Globus pallidus (tissue), 1 donor: ENCODE measurements at regions not wholly inside any gene's neighbourhood (a gene's known extent, or its start where the extent isn't known, plus 50 kb on each side); places are given as distances from the start of the nearest gene placed in this dataset.

Source experiments
- DNase-seq: peaks from one replicate; pipeline ENCODE4 v3.0.0-alpha.2; 2015; ENCODE audit warnings: low spot score

DNA sequence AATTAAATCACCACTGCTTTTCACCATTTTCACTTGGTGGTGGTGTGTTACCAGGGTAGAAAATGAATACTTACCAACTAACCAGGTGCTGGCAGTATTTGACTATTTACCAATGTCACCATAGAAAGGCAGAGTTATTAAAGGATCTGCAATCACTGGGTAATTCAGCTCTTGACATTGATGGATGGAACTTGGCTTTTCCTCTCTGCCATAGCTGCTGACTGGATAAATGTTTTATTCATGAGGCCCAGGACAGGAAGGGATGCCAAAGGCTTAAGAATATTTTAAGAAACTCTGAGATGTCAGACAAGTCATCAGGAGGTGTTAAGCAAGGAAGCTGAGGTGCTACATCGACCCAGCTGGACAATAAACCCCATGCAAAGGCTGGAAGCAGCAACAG, 495.5 kb upstream of the CFAP20DC start:
- DNase-seq, result peak; percentile 2

DNA sequence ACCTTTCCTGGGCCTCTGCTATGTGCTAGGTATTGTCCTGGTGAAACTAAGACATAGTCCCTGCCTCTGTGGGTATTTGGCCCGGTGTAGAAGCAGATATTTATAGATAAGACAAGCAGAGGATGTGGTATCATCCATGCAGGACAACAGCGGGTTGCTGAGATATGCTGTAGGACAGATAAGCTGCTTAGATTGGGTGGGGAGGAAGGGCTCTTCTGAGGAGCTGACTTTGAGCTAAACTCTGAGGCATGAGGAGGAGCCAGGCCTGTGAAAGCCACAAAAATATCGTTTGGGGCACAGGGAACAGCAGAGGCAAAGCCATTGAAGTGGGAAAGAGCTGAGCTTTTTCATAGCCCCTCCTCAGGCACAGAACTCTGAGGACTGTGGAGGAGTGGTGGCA, 492.5 kb upstream of the CFAP20DC start:
- no peak for DNase-seq

DNA sequence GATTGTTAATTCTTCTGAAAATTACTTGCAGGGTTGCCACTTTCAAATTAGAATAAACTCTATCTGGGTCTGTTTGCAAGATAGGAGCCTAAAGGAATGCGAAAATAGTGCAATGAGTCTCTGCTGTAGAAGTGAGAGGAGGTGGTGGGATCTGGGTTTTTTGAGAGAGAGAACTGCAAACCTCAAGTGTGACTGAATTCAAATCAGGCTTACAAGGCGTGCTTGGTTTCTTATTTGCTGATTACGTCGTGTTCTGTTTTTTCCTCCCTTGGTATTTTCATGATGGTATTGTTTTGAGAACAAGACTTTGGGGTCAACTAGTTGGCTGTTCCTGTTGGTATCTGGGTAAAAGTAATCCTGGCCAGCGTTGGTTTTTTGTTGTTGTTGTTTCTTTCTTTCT, 490.9 kb upstream of the CFAP20DC start:
- DNase-seq, result no peak

DNA sequence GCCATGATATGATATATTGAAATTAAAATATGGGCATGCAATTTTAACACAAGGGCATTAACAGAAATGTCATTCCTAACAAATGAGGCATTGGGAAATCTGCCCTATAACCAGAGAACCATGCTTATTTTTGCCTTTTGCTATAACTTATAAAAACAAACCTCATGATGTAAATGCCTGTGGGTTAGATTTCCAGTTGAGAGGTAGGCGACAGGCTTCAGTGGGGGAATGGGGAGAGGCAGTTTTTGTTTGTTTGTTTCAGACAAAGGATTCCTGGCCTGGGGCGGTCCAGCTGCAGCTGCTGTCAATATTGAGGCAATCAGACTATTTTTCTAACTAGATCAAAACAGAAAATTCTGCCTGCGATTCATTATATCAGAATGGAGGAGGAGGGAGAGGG, 490.4 kb upstream of the CFAP20DC start:
- no peak for DNase-seq

DNA sequence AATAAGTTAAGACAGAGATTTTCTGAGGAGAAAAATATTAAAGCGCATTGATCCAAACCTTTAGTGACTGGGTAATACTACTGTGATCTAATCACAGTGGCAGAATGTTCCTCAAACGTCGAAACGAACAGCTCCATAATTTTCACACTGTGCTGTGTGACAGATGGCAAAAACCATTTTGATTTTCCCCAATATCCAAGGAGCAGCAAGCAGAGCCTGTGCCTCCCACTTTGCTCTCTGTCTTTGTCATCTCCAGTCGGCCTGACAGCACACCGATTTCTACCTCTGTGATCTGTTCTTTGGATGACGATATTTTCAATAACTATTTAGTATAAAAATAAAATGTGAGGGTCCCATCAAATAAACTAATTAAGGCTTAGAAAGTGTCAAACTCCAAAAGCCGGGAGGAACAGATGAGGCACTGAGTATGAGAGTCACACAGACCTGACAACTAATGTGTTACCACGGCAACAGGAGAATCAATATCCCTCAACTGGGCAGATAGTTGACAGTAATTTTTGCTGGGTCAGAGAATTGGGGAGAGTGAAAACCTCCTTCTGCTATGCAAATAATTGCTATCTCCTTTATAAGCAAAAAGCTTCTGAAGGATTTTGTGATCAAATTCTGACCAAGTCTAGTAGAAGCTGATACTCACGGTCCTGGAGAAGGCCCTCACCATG, 489.1 kb upstream of the CFAP20DC start:
- DNase-seq, result no peak

DNA sequence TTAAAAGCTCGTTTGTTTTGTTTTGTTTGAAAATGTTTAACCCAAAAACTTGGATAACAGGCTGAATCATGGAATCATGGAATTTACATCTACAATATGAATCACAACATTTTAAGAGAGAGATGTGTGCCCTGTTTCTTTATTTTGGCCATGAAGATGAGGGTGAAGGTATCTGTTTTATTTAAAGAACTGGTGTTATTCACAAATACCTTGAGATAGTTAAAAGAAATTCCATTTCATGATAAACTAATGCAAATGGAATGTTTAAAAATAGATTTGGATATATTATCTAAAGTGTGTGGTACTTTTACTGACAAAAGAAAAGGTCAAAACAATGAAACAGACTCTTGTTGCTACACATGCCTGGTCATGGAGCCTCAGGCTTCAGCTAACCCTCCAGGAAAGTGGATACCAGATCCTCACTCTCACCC, 486.0 kb upstream of the CFAP20DC start:
- no peak for DNase-seq

DNA sequence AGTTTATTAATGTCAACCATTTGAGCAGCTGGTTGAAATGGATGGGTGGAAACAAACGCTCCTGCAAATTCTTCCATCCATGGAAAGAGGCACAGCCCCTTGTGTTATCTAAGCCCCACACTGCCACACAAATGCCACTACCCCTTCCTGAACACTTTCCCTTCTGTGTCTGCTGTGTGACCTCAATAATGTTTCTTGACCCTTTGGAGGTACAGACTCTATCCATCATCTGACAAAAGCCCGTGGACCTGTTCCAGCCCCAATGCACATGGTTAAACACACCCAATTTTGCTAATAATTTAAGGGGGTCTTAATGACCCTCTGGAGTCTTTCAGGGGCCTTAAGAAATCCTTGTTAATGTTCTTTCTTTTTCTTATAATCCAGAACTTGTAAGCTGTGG, 482.2 kb upstream of the CFAP20DC start:
- DNase-seq, result no peak

DNA sequence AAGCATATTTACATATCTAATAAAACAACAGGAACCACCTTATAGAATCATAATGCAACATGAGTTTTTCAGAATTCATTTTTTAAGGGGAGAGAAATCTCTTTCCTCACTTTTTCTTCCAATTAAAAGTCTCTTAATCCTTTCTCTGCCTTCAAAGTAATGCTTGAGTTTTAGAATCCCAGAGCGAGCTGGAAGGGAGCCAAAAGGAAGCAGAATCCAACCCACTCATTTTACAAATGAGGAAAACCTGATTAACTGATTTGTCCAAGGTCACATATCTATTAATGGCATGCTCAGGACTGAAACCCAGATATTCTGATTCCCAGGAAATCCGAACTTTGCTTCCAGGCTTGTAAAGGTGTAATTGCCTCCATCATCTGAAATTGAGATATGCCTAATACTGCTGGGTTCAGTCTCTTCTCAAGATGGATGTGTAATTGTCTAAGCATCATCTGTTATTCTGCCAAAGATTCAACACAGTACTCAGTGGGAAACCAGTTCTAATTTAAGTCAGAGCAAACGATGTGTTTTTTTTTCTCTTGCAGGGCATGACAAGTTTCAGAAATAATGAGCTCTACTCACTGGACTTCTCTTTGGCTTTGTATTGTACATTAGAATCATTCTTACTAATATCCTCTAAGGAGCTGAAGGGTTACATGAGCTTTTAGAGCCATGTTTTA, 481.4 kb upstream of the CFAP20DC start:
- DNase-seq, result no peak

DNA sequence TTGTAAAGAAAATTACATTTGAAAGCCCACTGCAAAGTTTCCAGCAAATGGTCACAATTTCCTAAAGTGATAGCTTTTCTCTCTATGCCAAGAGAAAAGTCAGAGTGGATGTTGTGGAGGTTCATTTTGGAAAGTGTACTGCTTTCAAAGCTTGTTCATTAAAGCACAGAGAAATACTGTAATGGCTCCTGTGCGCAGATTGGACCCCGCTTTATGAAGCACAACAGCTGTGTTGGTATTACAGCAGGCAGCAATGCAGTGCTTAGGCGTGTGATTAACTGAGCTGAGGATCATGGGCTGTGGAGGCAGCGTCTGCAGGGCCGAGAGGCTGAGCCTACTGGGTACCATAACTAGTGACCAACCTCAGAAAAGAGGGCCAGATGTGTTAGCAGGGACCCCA, 478.4 kb upstream of the CFAP20DC start:
- DNase-seq, result no peak

DNA sequence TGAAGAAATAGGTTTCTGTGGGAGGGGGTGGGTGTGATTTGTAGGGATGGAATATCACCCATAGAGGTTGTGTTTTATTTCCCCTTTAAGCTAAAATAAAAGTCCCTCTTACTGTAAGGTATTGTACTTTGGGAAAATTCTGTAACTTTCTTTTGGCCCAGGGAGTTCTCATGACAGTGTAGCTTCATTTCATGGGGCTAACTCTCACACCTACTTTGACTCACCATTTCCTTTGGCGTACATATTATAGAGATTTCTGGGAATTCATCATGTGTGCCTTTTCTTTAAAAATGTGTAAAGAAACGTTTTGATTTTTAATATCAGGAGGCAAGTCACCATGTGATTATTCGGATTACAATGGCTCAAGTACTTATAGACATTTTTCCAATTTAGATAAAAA, 477.7 kb upstream of the CFAP20DC start:
- no peak for DNase-seq

DNA sequence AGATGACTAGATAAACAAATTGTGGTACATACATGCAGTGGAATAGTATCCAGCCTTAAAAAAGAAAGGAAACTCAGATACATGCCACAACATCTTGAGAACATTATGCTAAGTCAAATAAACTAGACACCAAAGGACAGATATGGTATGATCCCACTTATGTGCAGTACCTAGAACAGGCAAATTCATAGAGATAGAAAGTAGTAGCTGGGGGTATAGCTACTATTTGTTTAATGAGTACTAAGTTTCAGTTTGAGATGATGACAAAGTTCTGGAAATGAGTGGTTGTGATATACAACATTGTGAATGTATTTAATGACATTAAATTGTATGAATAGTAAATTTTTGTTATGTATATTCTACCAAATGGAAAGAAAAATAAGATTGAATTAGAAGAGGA, 477.2 kb upstream of the CFAP20DC start:
- DNase-seq, result no peak

DNA sequence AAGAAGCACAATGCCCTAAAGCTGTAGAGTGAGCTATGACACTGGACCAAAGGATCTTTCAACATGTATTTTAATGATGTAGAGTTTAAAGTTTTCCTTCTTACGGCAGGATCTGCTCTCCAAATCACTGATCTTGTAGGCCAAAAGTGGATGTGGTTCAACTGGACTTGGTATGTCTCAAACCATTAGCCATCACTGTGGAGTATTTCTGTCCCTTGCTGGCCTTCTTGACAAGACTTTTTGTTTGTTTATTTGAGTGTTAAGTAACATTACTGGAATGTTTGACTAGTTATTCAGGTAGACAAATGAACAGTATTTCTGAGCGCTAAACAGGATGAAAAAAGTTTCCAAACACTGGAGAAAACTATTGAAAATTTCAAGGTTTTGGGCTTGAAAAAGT, 472.7 kb upstream of the CFAP20DC start:
- no peak for DNase-seq

DNA sequence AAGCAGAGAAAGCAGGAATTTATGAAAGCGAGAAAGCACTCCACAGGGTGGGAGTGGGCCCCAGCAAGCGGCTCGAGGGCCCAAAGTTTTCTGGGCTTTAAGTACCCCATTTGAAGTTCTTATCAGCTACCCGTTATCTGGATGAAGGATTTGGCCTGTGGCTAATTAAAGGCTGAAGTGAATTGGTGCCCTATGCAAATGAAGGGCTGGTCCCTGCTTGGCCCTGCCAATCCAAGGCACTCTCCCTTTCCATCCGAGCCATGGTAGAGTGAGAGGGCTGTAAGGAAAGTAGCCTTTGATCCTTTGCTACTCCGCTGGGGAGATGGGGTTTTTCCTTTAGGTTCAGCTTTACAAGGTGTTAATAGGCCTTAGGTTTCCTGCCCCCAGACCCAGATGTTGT, 469.3 kb upstream of the CFAP20DC start:
- DNase-seq, result no peak

DNA sequence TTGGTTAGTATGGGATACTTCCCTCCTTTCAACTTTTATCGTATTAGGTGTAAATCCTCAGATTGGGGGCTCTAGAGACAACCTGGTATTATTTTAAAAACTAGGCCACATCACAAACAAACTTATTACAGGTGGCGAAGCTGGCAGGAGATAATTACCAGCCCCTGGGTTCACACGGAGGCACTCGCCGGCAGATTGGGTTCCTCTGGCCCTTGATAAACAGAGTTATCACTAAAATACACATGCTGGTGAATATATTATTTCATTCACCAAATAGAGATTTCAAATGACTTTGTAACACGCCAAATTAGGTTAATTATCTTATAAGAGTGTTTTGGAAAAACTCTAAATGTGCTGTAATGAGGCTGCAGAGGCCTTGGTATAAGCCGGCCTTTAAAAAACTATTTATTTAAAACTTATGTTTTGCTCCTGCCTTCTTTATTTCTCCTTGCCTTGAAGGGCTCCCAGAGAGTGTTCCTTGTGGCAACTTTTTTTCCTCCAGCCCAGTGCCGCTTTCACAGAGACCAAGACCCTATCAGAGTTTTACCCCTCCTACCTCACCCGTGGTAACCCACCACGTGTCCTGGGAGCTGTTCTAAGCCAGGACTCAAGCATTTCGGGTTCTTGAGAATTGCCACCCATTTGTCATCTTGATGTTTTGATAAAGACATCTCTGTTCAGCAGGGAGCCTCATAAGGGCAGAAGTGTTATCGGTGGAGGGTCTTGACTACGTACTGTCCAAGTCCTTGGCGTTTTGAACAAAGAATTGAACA, 468.6 kb upstream of the CFAP20DC start:
- DNase-seq, result no peak

DNA sequence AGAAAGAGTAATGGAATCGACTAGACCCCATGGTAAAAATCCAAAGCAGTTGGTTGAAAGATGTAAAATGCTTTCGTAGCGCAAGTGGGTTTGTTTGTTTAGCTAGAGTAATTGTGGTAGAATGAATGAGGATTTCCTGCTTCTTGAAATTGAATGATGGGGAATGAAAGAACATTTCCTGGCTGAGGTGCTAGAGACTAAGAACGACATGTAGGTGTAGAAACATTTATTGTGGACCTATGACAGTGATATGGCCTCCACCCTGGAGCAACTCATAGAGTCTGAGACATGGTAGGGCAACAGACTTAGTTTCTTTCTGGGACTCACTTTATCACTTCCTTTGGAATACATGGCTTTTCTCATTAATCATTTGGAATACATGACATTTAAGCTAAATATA, 467.6 kb upstream of the CFAP20DC start:
- no peak for DNase-seq

DNA sequence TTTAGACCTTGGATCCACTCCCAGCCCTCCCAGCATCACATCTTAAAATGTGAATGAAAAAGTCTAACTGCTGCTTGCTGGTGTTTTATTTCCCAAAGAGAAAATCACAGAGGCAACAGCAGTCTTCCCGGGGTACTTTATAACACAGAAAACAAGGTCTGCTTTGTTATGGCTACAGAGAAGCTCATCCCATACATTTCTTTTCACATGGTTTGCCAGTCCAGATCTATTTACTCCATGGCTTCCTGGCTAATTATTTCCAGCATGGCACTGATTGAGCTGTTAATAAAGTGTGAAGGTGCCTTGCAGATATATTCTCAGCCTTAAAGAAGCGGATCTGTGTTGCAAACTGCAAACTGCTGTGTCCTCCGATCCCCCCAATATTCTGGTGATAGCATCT, 466.1 kb upstream of the CFAP20DC start:
- DNase-seq, result peak; percentile 31

DNA sequence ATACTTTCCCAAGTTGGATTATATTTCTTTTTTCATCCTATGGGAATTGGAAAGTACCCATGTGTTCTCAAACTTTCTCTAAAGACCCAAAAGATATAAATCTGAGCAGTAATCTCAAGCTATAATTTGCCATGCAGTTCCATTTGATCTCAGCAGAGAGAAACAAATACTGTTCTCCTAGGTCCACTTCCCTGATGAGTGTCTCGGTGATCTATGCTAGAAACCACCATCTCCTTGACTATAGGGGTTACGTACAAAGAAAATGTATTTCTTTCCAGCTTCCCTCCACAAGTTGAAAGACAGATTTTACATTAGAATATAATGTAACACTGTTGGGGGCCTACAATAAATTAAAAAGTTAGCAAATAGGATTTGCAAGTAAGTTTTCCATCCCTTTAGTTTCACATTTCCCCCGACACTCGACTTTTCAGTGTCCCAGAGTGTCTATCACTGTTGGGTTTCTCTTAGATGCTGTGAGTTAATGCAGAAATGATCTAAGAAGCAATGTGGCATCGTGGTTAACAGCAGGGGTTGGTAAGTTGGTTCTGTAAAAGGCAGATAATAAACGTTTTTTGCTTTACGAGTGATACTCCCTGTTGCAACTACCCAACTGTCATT, 465.1 kb upstream of the CFAP20DC start:
- peak; percentile 11 for DNase-seq

DNA sequence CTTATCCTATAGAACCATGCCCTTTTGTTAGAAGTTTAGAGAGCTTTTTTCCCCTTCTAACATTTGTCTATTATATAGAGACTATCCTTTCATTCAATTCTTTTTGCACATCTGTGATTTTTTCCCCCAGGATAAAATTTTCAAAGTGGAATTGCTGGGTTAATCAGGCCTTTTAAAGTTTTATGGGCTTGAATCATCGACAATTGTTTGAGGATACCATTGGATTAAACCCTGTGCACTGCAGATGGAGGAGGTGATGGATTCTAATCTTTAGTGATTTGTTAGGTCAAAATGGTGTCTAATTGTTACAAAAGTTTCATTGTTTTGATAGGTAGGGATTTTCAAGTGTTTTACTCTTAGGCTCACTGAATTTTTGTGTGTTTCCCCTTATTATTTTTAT, 463.7 kb upstream of the CFAP20DC start:
- DNase-seq, result no peak

DNA sequence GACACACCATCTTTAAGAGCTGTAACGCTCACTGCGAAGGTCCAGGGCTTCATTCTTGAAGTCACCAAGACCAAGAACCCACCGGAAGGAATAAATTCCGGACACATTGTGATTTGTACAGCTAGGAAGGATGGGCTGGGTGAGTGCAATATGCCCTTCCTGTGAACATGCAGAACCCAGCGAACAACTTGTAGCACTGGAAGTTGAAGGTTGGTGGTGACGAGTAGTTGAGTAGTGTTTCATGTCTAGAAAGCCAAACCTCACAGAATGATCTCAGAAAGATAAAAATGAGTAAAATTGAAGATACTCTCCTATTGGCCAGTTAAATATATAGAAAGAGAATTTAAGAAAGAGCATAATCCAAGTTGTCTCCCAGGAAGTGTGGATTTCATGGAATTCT, 462.2 kb upstream of the CFAP20DC start:
- DNase-seq, result no peak

DNA sequence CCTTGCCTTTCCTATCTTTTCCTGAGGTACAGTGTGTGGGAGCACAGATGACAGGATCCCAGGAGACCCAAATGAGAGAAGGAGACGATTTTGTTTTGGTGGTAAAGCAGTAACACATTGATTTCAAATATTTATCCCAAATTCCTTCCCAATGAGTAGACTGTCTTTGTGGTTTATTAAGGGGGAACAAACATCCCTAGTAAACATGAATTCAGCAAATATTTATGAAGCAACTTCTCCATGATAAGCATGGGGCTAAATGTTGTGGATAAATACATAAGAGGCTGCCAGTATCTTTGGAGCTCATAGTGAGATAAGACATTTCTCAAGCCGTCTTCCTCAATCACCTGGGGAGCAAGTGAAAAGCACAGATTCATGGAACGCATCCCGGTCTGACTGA, 460.8 kb upstream of the CFAP20DC start:
- no peak for DNase-seq

DNA sequence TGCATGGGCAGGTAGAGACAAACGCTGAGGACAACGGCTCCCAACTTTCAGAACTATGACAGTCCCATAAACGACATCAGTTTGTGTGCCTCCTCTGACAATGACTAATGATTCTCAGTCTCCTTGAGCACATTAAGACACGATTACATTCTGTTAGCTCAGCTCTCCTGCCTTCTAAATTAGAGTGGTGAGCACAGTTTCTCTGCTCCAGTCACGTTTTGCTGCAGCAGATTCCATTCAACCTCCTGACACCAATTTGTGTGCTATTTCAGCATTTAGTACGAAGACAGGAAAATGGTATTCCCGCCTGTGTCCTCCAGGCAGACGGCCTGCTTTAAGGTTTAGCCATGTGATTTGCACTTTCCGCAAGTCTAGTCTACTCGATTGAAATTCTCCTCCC, 458.4 kb upstream of the CFAP20DC start:
- DNase-seq, result no peak

DNA sequence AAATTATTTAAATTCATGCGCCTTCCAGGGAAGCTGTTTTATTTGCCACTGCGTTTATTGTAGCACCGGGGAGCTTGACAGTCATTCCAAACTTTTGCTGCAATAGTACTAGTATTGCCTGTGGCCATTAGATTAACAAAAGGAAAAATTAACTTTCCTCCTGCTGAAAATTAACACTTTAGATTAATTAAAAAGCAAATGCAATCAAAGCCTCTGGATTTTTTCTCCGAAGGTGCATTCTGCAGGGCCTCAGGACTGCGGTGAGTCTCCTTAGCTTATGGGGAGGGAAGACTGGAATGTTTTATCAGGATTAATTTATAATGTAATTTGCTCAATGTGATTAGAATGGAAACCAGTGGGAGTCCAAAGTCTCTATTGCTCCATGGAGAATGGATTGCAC, 456.4 kb upstream of the CFAP20DC start:
- DNase-seq, result no peak

DNA sequence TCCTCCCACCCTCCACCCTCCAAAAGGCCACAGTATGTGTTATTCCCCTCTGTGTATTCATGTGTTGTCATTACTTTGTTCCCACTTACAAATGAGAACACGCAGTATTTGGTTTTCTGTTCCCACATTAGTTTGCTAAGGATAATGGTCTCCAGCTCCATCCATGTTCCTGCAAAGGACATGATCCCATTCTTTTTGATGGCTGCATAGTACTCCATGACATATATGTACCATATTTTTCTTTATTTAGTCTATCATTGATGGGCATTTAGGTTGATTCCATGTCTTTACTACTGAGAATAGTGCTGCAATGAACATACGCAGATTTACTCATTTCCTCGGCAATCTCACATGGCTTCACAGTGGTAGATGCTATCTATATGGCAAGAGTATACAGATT, 453.6 kb upstream of the CFAP20DC start:
- DNase-seq, result no peak
